HEK293T (cell line): ENCODE measurements at regions not wholly inside any gene's neighbourhood (a gene's known extent, or its start where the extent isn't known, plus 50 kb on each side); places are given as distances from the start of the nearest gene placed in this dataset.

Experiments used
- CTCF ChIA-PET: fragments of 350-600 bp; formaldehyde crosslinking; extraction: SDS; loops from one replicate; lab custom pipeline; 2021; ENCODE audit warnings: antibody characterized with exemption, inconsistent platforms; lab: Yijun Ruan, JAX
- POLR2A ChIA-PET: fragments of 350-600 bp; formaldehyde crosslinking; extraction: SDS; loops from one replicate; lab custom pipeline; 2020; ENCODE audit warnings: antibody characterized with exemption, inconsistent platforms; lab: Yijun Ruan, JAX
- DNase-seq: peaks from one replicate; pipeline ENCODE4 v3.0.0; 2012; ENCODE audit warnings: mixed read lengths; ENCODE audit errors: extremely low spot score
- ARNT ChIP-seq: fragments of 450-650 bp; IDR thresholded peaks from 2 replicates; pipeline ENCODE4 v1.6.1; 2017; ENCODE audit warnings: mild to moderate bottlenecking
- BHLHE40 ChIP-seq: fragments of 450-650 bp; IDR thresholded peaks from 2 replicates; pipeline ENCODE4 v1.6.1; 2016; ENCODE audit warnings: mild to moderate bottlenecking, moderate library complexity, borderline replicate concordance
- CTBP1 ChIP-seq: fragments of 450-650 bp; IDR thresholded peaks from 2 replicates; pipeline ENCODE4 v1.6.1; 2016; ENCODE audit warnings: borderline replicate concordance
- ELF4 ChIP-seq: fragments of 450-650 bp; IDR thresholded peaks from 2 replicates; pipeline ENCODE4 v1.6.1; 2017; ENCODE audit warnings: antibody characterized with exemption
- FOXA1 ChIP-seq: fragments of 450-650 bp; IDR thresholded peaks from 2 replicates; pipeline ENCODE4 v1.6.1; 2016; ENCODE audit warnings: mild to moderate bottlenecking
- FOXK2 ChIP-seq: fragments of 450-650 bp; IDR thresholded peaks from 2 replicates; pipeline ENCODE4 v1.6.1; 2016; ENCODE audit warnings: mild to moderate bottlenecking
- FOXM1 ChIP-seq: fragments of 450-650 bp; IDR thresholded peaks from 2 replicates; pipeline ENCODE4 v1.6.1; 2017; ENCODE audit warnings: mild to moderate bottlenecking, borderline replicate concordance
- HDGF ChIP-seq: fragments of 450-650 bp; IDR thresholded peaks from 2 replicates; pipeline ENCODE4 v1.6.1; 2017; ENCODE audit warnings: antibody characterized with exemption, borderline replicate concordance
- L3MBTL2 ChIP-seq: fragments of 450-650 bp; conservative IDR thresholded peaks from 2 replicates; pipeline ENCODE4 v1.6.1; 2016; ENCODE audit warnings: mild to moderate bottlenecking
- LEF1 ChIP-seq: fragments of 450-650 bp; IDR thresholded peaks from 2 replicates; pipeline ENCODE4 v1.6.1; 2017; ENCODE audit warnings: mild to moderate bottlenecking, borderline replicate concordance
- NFRKB ChIP-seq: fragments of 450-650 bp; IDR thresholded peaks from 2 replicates; pipeline ENCODE4 v1.6.1; 2016; ENCODE audit warnings: mild to moderate bottlenecking, moderate library complexity
- SP1 ChIP-seq: fragments of 450-650 bp; IDR thresholded peaks from 2 replicates; pipeline ENCODE4 v1.6.1; 2017
- SUZ12 ChIP-seq: fragments of 450-650 bp; IDR thresholded peaks from 2 replicates; pipeline ENCODE4 v1.6.1; 2016; ENCODE audit warnings: mild to moderate bottlenecking
- TARDBP ChIP-seq: fragments of 450-650 bp; IDR thresholded peaks from 2 replicates; pipeline ENCODE4 v1.6.1; 2016
- ZNF384 ChIP-seq: fragments of 450-650 bp; IDR thresholded peaks from 2 replicates; pipeline ENCODE4 v1.6.1; 2016
- TF ChIP-seq, protein P1 (sequence below): fragments of 450-650 bp; IDR thresholded peaks from 2 replicates; pipeline ENCODE4 v1.6.1; 2016

DNA sequence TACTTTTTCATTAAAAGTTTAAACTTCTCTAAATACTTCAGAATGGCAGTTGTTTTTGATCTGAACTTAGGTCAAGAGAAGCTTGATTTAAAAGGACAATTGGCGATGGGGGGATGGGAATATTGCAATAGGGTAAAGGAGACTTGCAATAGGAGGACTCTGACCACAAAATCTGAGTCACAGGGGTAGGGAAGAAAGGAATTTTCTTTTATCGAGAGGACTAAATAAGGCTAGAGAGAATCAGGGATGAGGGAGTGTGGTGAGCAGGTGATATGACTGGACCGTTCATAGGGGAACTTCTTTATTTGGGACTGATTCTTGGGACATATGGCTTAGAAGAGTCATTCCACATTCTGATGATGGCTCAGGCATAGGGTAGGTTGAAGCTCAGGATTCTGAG is 1260.2 kb downstream of the ADGRL3 start:
- CTCF ChIA-PET, result interaction anchor here (0.6 kb wide), 1 partner anchor 48 kb away, joined by 3 read pairs; no protein-coding TSS in a partner anchor
- no peak for TF ChIP-seq FOXK2
- TF ChIP-seq NFRKB, result no peak
- no peak for TF ChIP-seq L3MBTL2
- TF ChIP-seq ELF4, result no peak
- TF ChIP-seq TARDBP, result no peak
- no peak for TF ChIP-seq FOXA1
- TF ChIP-seq ARNT, result no peak
- DNase-seq, result no peak
- POLR2A ChIA-PET, result no interaction called here

DNA sequence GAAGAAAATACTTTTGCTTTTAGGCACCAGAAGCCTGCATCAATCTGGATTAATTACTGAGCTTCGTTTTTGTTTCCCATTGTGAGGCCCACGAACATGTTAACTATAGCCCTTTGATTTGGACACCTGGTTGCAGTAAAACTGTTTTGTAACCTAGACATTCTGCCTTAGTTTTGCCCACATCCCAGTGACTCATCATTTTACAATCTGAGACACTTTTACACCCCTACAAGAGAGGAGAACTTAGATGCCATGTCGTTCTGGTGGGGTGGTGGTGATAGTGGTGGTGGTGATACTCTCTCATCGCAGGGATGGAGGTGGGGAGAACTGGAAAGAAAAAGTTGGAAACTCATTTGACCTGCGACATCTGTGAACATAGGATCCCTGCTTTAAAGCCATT is 1257.2 kb downstream of the ADGRL3 start:
- TF ChIP-seq, protein P1, sequence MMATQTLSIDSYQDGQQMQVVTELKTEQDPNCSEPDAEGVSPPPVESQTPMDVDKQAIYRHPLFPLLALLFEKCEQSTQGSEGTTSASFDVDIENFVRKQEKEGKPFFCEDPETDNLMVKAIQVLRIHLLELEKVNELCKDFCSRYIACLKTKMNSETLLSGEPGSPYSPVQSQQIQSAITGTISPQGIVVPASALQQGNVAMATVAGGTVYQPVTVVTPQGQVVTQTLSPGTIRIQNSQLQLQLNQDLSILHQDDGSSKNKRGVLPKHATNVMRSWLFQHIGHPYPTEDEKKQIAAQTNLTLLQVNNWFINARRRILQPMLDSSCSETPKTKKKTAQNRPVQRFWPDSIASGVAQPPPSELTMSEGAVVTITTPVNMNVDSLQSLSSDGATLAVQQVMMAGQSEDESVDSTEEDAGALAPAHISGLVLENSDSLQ, result no peak
- TF ChIP-seq ELF4 (no peak), TARDBP (no peak)
- ChIA-PET POLR2A (no interaction called here), CTCF (no interaction called here)
- DNase-seq, result no peak

DNA sequence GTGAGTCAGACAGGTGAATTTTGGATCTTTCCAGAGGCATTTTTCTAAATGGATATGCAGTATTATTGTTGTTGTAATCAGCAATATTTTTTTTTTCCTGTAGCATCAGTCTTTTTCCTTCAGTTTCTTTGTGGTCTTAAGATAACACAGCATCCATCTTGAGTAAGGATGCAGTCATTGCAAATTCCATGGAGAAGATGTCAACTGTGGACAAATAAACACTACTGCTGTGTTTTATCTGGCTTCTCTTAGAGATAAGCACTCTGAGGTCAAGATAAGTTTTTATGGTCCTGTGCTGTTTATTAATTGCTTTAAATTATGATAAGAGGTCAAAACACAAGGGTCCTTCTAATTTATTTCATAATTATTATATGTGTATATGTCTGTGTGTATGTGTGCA is 1255.7 kb downstream of the ADGRL3 start:
- TF ChIP-seq FOXK2 (no peak), ELF4 (no peak), FOXA1 (no peak), ARNT (no peak), SP1 (no peak), L3MBTL2 (no peak), ZNF384 (no peak), SUZ12 (no peak), TARDBP (no peak), NFRKB (no peak), LEF1 (no peak), HDGF (no peak), BHLHE40 (no peak), CTBP1 (no peak), FOXM1 (no peak)
- TF ChIP-seq, protein P1, result no peak
- no peak for DNase-seq
- ChIA-PET POLR2A (no interaction called here), CTCF (no interaction called here)

DNA sequence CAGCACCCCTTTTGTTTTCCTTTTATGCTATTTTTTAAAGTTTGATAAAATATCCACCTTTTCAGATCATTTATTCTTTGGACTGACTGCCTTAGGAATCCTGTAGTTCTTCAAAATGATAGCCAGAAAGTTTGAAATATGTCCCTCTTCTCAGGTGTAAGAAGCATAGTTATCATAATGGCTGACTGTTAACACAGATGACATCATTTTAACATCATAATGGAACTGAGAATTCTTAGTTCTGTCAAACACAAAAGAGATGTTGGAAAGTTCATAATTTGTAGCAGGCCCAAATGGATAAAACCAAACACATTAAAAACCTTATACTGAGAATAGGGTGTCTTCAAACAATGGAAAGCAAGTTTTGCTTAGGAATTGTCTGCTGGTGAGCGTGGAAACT is 1254.4 kb downstream of the ADGRL3 start:
- ChIA-PET CTCF (no interaction called here), POLR2A (no interaction called here)
- TF ChIP-seq ZNF384 (no peak), BHLHE40 (no peak), FOXM1 (no peak), TARDBP (no peak), SUZ12 (no peak), CTBP1 (no peak), ELF4 (no peak), NFRKB (no peak), SP1 (no peak), L3MBTL2 (no peak), ARNT (no peak)
- TF ChIP-seq, protein P1, result no peak
- no peak for DNase-seq

DNA sequence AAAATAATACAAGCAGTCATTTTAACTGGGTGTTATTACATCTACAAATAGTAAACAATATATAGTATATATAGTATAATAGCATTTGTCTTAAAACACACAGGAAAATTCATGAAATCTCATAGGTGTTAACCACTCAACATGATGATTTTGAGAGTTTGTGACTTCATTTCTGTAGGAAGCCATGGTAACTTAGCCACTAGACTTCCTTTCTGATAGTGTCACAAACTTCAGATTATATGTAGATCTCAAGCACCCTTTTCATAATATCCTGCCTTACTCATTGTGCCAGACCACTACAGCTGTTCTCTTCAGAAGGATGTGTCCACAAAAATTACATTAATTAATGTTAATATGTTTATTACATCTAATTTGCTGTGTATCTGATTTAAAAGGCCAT is 1250.6 kb downstream of the ADGRL3 start:
- ChIA-PET CTCF (no interaction called here), POLR2A (no interaction called here)
- no peak for DNase-seq
- TF ChIP-seq ARNT (no peak), FOXA1 (no peak), NFRKB (no peak), ELF4 (no peak), BHLHE40 (no peak), L3MBTL2 (no peak), FOXM1 (no peak), CTBP1 (no peak), FOXK2 (no peak), HDGF (no peak), SUZ12 (no peak)
- TF ChIP-seq, protein P1, result no peak

DNA sequence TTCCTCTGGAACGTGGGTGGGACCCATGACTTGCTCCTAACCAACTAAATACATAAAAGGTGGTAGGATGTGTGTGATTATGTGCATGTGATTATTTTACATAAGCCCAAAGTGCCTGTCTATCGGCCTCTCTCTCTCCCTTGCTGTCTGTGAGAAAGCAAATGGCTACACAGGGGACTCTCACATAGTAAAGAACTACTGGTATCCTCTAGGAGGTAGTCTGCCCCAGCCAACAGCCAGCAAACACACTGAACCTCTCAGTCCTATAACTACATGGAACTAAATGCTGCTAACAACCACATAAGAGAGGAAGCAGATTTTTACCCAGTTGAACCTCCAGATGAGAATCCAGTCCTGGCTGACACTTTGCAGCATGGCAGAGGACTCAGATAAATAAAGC is 1249.4 kb downstream of the ADGRL3 start:
- no peak for DNase-seq
- TF ChIP-seq BHLHE40, result no peak
- ChIA-PET CTCF (no interaction called here), POLR2A (no interaction called here)

DNA sequence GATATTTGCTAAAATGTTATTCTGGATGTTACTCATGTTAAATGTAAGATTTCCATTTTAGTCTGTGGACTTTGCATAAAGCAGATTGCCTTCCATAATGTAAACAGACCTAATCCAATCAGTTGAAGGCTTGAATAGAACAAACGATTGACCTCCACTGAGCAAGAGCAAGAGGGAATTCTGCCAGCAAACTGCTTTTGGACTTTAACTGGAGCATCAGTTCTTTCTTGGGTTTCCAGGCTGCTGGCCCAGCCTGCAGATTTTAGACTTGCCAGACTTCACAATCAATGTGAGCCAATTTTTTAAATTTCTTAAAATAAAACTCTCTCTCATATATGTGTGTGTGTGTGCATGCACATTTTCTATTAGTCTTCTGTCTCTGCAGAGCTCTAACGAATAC is 1248.8 kb downstream of the ADGRL3 start:
- POLR2A ChIA-PET, result no interaction called here
- CTCF ChIA-PET, result no interaction called here
- TF ChIP-seq, protein P1, result no peak
- TF ChIP-seq CTBP1 (no peak), SP1 (no peak), FOXK2 (no peak), ARNT (no peak), TARDBP (no peak), NFRKB (no peak), BHLHE40 (no peak), L3MBTL2 (no peak), LEF1 (no peak), FOXM1 (no peak)
- DNase-seq, result no peak
